Liver (tissue), 3 donors: ENCODE measurements at regions not wholly inside any gene's neighbourhood (a gene's known extent, or its start where the extent isn't known, plus 50 kb on each side); places are given as distances from the start of the nearest gene placed in this dataset.

Source experiments
- CTCF ChIP-seq: fragments of 150-350 bp; IDR thresholded peaks from 2 replicates; pipeline ENCODE4 v1.5.1; 2017; ENCODE audit warnings: improper control_type of control experiment, low read depth, low read length; ENCODE audit not compliant: missing input control
- HNF4A ChIP-seq, 2 donors: conservative IDR thresholded peaks; 2 replicates each; pipeline ENCODE4 v1.6.1; 2016; ENCODE audit warnings: antibody characterized with exemption in 2 of 2, mild to moderate bottlenecking in 2 of 2
- RAD21 ChIP-seq, 2 donors: IDR thresholded peaks; 2 replicates each; pipeline ENCODE4 v1.6.1; 2016; ENCODE audit warnings: antibody characterized with exemption in 2 of 2, mild to moderate bottlenecking in 2 of 2
- REST ChIP-seq: IDR thresholded peaks from 2 replicates; pipeline ENCODE4 v1.6.1; 2016; ENCODE audit warnings: antibody characterized with exemption, mild to moderate bottlenecking
- RXRA ChIP-seq, 2 donors: IDR thresholded peaks; 2 replicates each; pipeline ENCODE4 v1.6.1; 2017 to 2018; ENCODE audit warnings: antibody characterized with exemption in 2 of 2, mild to moderate bottlenecking in 1 of 2
- YY1 ChIP-seq: IDR thresholded peaks from 2 replicates; pipeline ENCODE4 v1.6.1; 2016; ENCODE audit warnings: antibody characterized with exemption, mild to moderate bottlenecking
- TF ChIP-seq, protein P1 (sequence below): IDR thresholded peaks from 2 replicates; pipeline ENCODE4 v1.6.1; 2016; ENCODE audit warnings: antibody characterized with exemption
- TF ChIP-seq, protein P2 (sequence below): IDR thresholded peaks from 2 replicates; pipeline ENCODE4 v1.6.1; 2016; ENCODE audit warnings: antibody characterized with exemption
- donor health status: healthy.
- donor health status: healthy.

GRCh38 chr4:71913275-71913674 is 118.5 kb upstream of the NPFFR2 start:
- no peak for TF ChIP-seq CTCF
- no peak for TF ChIP-seq YY1
- no peak for TF ChIP-seq REST
- TF ChIP-seq, protein P1, sequence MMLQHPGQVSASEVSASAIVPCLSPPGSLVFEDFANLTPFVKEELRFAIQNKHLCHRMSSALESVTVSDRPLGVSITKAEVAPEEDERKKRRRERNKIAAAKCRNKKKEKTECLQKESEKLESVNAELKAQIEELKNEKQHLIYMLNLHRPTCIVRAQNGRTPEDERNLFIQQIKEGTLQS: no peak
- no peak for TF ChIP-seq RAD21 (IDR thresholded peaks at IDR 0.05)
- TF ChIP-seq HNF4A (conservative IDR thresholded peaks at IDR 0.05): no peak
- no peak for TF ChIP-seq RXRA (IDR thresholded peaks at IDR 0.05)
- TF ChIP-seq, protein P2, sequence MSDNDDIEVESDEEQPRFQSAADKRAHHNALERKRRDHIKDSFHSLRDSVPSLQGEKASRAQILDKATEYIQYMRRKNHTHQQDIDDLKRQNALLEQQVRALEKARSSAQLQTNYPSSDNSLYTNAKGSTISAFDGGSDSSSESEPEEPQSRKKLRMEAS: no peak
